ENCODE measurements at regions not wholly inside any gene's neighbourhood (a gene's known extent, or its start where the extent isn't known, plus 50 kb on each side); places are given as distances from the start of the nearest gene placed in this dataset.

DNA sequence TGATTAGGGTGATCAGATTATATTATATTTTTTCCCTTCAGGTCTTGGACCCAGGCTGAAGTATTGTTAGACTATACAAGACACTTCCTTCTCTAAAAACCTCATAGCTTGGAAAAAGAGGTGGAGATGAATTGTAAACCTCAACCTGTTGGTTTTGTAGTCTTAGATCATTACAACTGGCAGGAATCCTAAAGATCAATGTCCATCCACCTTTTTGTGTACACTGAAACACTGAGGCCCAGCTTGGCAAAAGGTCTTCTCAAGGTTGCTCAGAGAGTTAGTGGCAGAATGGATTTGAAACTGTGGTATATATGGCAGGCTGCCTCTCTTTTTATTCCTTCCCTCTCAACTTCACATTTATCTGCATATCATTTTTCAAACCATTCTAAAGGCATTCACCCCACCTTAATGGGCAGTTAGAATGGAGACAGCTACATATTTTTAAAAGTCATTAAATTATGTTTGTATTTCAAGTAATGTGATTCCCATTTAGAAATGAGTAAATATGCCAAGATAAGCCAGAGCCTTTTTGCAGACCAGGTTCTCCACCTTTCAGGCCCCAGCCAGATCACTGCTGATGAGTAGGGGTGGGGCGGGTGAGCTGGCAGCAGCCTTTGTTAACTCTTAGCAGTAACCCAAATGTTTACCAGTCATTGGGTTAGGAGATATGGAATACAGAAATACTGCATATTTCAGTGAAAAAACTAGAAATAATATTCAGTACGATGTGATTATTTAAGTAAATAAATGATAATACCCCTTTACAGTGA lies 243.2 kb upstream of the F9 start:
- TF ChIP-seq, protein P1, sequence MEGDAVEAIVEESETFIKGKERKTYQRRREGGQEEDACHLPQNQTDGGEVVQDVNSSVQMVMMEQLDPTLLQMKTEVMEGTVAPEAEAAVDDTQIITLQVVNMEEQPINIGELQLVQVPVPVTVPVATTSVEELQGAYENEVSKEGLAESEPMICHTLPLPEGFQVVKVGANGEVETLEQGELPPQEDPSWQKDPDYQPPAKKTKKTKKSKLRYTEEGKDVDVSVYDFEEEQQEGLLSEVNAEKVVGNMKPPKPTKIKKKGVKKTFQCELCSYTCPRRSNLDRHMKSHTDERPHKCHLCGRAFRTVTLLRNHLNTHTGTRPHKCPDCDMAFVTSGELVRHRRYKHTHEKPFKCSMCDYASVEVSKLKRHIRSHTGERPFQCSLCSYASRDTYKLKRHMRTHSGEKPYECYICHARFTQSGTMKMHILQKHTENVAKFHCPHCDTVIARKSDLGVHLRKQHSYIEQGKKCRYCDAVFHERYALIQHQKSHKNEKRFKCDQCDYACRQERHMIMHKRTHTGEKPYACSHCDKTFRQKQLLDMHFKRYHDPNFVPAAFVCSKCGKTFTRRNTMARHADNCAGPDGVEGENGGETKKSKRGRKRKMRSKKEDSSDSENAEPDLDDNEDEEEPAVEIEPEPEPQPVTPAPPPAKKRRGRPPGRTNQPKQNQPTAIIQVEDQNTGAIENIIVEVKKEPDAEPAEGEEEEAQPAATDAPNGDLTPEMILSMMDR (conservative IDR thresholded peaks at IDR 0.05; ENCODE audit: low read depth, low read length): no peak
- TF ChIP-seq EZH2 (IDR thresholded peaks at IDR 0.05; ENCODE audit: low read length, unreplicated experiment): no peak
